Esophagus squamous epithelium (tissue), 5 donors: ENCODE measurements at regions not wholly inside any gene's neighbourhood (a gene's known extent, or its start where the extent isn't known, plus 50 kb on each side); places are given as distances from the start of the nearest gene placed in this dataset.

Source experiments
- DNase-seq: peaks from one replicate; lab custom pipeline; 2025; lab: John Stamatoyannopoulos, UW
- H3K27ac ChIP-seq, 4 donors: fragments of 200-600 bp; sonication (generic); one replicate each; pipeline ENCODE4 v1.5.1; 2016 to 2019; ENCODE audit warnings: mild to moderate bottlenecking in 1 of 4
- H3K27me3 ChIP-seq, 4 donors: fragments of 200-600 bp; sonication (generic); 1 replicate in 3 of 4; 2 replicates in 1 of 4; pipeline versions ENCODE4 v1.5.1 to v1.6.0; 2017 to 2021; ENCODE audit warnings: antibody characterized with exemption in 1 of 4
- H3K36me3 ChIP-seq, 3 donors: fragments of 200-600 bp; sonication (generic); one replicate each; pipeline ENCODE4 v1.5.1; 2016 to 2019
- H3K4me1 ChIP-seq, 3 donors: fragments of 200-600 bp; sonication (generic); one replicate each; pipeline ENCODE4 v1.5.1; 2017 to 2019
- H3K4me3 ChIP-seq, 4 donors: fragments of 200-600 bp; sonication (generic); 1 replicate in 3 of 4; 2 replicates in 1 of 4; pipeline ENCODE4 v1.5.1; 2016 to 2019; ENCODE audit warnings: mild to moderate bottlenecking in 2 of 4, moderate library complexity in 1 of 4
- H3K9me3 ChIP-seq, 3 donors: fragments of 200-600 bp; sonication (generic); one replicate each; pipeline ENCODE4 v1.5.1; 2016 to 2019
- CTCF ChIP-seq, 6 experiments: fragments of 450-650 bp in 4 of 6; fragments of 200-600 bp in 2 of 6; sonication (generic) in 2 of 6; IDR thresholded peaks; one replicate each; pipeline ENCODE4 v1.5.1; 2016 to 2019; ENCODE audit warnings: antibody characterized with exemption in 6 of 6, mild to moderate bottlenecking in 4 of 6, moderate library complexity in 4 of 6
- POLR2A ChIP-seq, 4 donors: fragments of 450-650 bp; IDR thresholded peaks; one replicate each; pipeline ENCODE4 v1.6.1; 2017; ENCODE audit warnings: antibody characterized with exemption in 4 of 4, mild to moderate bottlenecking in 4 of 4, moderate library complexity in 3 of 4
- WGBS, 2 donors: methylation state at CpG; one replicate each; pipeline ENCODE4 v1.1.5; 2018; 5-methylcytosine and 5-hydroxymethylcytosine counted together
- intact Hi-C: fragments of 100-400 bp; cut with DNase I; formaldehyde crosslinking; loops from one replicate; pipeline ENCODE4 v1.15.0; 2022
- donor health status: DM: yes; HTN: yes; CAD: no.

GRCh38 chr14:71183876-71184689 lies 276.8 kb downstream of the PCNX1 start:
- H3K4me3 ChIP-seq: no peak overlapping the region
- H3K36me3 ChIP-seq: no peaks in the 10 kb centered on the region
- no peak overlapping the region for H3K27ac ChIP-seq
- no peak for TF ChIP-seq POLR2A (IDR thresholded peaks at IDR 0.05)
- no peak for TF ChIP-seq CTCF (IDR thresholded peaks at IDR 0.05)
- peaks cover 0 to 15% (median 0%) of the 10 kb centered on the region in 4 donors for H3K27me3 ChIP-seq
- no peak for DNase-seq
- intact Hi-C loops: no loop called here
- WGBS, 2 donors: 69 to 78% methylated on average over 7 of the region's 7 CpGs
- H3K9me3 ChIP-seq: no peaks in the 10 kb centered on the region
- no peaks in the 10 kb centered on the region for H3K4me1 ChIP-seq

GRCh38 chr14:71185637-71186036 lies 278.4 kb downstream of the PCNX1 start:
- no peak for DNase-seq
- Histone ChIP-seq H3K4me1 (no peaks in the 10 kb centered on the region), H3K4me3 (no peak overlapping the region), H3K9me3 (no peaks in the 10 kb centered on the region), H3K27ac (no peak overlapping the region), H3K27me3 (peaks cover 0 to 20% (median 0%) of the 10 kb centered on the region in 4 donors), H3K36me3 (no peaks in the 10 kb centered on the region)
- 84 to 92% methylated on average over 2 of the region's 2 CpGs for WGBS, 2 donors
- TF ChIP-seq POLR2A (IDR thresholded peaks at IDR 0.05): no peak
- TF ChIP-seq CTCF (IDR thresholded peaks at IDR 0.05): no peak
- intact Hi-C loops: no loop called here

GRCh38 chr14:71187633-71188356 lies 280.5 kb downstream of the PCNX1 start:
- Histone ChIP-seq H3K9me3 (no peaks in the 10 kb centered on the region), H3K4me1 (no peaks in the 10 kb centered on the region), H3K4me3 (no peak overlapping the region), H3K27me3 (peaks cover 0 to 20% (median 0%) of the 10 kb centered on the region in 4 donors), H3K36me3 (no peaks in the 10 kb centered on the region), H3K27ac (no peak overlapping the region)
- DNase-seq: no peak
- TF ChIP-seq POLR2A (IDR thresholded peaks at IDR 0.05): no peak
- WGBS, 2 donors: 59 to 82% methylated on average over 5 to 8 of the region's 11 CpGs
- intact Hi-C loops: no loop called here

GRCh38 chr14:71190770-71191374 lies 283.6 kb downstream of the PCNX1 start:
- Histone ChIP-seq H3K27ac (no peak overlapping the region), H3K36me3 (no peaks in the 10 kb centered on the region), H3K9me3 (no peaks in the 10 kb centered on the region), H3K4me3 (no peak overlapping the region), H3K4me1 (no peaks in the 10 kb centered on the region), H3K27me3 (peaks cover 0 to 20% (median 0%) of the 10 kb centered on the region in 4 donors)
- WGBS, 2 donors: 56% methylated on average over 5 of the region's 5 CpGs
- no peak for DNase-seq
- no peak for TF ChIP-seq CTCF (IDR thresholded peaks at IDR 0.05)
- no peak for TF ChIP-seq POLR2A (IDR thresholded peaks at IDR 0.05)
- intact Hi-C loops: no loop called here

GRCh38 chr14:71193663-71194062 lies 286.4 kb downstream of the PCNX1 start:
- no peak for DNase-seq
- Histone ChIP-seq H3K4me1 (no peaks in the 10 kb centered on the region), H3K4me3 (no peak overlapping the region), H3K27me3 (peaks cover 0 to 9% (median 0%) of the 10 kb centered on the region in 4 donors), H3K36me3 (no peaks in the 10 kb centered on the region), H3K27ac (no peak overlapping the region), H3K9me3 (no peaks in the 10 kb centered on the region)
- 14 to 29% methylated on average over 1 of the region's 1 CpG for WGBS, 2 donors
- TF ChIP-seq CTCF (IDR thresholded peaks at IDR 0.05): no peak
- no peak for TF ChIP-seq POLR2A (IDR thresholded peaks at IDR 0.05)
- intact Hi-C loops: no loop called here
